Right atrium auricular region (tissue), 2 donors: ENCODE measurements at regions not wholly inside any gene's neighbourhood (a gene's known extent, or its start where the extent isn't known, plus 50 kb on each side); places are given as distances from the start of the nearest gene placed in this dataset.

Experiments
- DNase-seq: peaks from one replicate; pipeline ENCODE4 v3.0.0-alpha.2; 2019; ENCODE audit warnings: low spot score
- H3K27ac ChIP-seq, 2 donors: fragments of 200-600 bp; sonication (generic); 1 replicate in 1 of 2; 2 replicates in 1 of 2; pipeline ENCODE4 v1.5.1; 2016 to 2019
- H3K27me3 ChIP-seq, 2 donors: fragments of 200-600 bp; sonication (generic); one replicate each; pipeline versions ENCODE4 v1.5.1 to v1.6.0; 2017 to 2019
- H3K36me3 ChIP-seq: fragments of 200-600 bp; sonication (generic); one replicate; pipeline ENCODE4 v1.5.1; 2016
- H3K4me1 ChIP-seq, 2 donors: fragments of 200-600 bp; sonication (generic); one replicate each; pipeline versions ENCODE4 v1.5.1 to v1.6.0; 2017 to 2019
- H3K4me3 ChIP-seq, 2 donors: fragments of 200-600 bp; sonication (generic); 1 replicate in 1 of 2; 2 replicates in 1 of 2; pipeline ENCODE4 v1.5.1; 2017 to 2019; ENCODE audit warnings: mild to moderate bottlenecking in 1 of 2, moderate library complexity in 1 of 2
- H3K9me3 ChIP-seq, 2 donors: fragments of 200-600 bp; sonication (generic); one replicate each; pipeline ENCODE4 v1.5.1; 2019
- TF ChIP-seq, protein P1 (sequence below), 2 donors: fragments of 200-600 bp; sonication (generic); IDR thresholded peaks; one replicate each; pipeline ENCODE4 v1.5.1; 2019; ENCODE audit warnings: antibody characterized with exemption in 2 of 2

DNA sequence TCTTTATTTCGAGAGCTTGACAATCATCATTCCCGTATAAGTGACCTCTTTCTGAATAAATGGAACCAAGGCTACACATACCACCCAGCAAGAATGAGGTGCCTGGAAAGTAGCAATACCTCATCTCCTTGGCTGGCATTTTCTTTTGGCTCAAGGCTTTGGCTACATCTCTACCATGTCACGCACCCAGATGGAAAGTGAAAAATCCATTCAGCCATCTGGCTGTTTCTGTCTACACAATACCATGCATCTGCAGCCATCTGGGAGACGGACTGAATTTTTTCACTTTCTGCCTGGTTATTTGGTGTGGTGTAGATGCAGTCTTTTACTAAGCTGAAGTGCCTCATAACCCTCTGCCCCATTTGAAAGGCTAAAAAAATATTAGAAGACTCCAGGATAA, 566.9 kb downstream of the BCL11A start:
- no peaks in the 10 kb centered on the region for H3K9me3 ChIP-seq
- H3K27me3 ChIP-seq: no peaks in the 10 kb centered on the region
- no peaks in the 10 kb centered on the region for H3K36me3 ChIP-seq
- H3K4me1 ChIP-seq: no peaks in the 10 kb centered on the region
- no peak for DNase-seq
- H3K27ac ChIP-seq: no peak overlapping the region
- TF ChIP-seq, protein P1, sequence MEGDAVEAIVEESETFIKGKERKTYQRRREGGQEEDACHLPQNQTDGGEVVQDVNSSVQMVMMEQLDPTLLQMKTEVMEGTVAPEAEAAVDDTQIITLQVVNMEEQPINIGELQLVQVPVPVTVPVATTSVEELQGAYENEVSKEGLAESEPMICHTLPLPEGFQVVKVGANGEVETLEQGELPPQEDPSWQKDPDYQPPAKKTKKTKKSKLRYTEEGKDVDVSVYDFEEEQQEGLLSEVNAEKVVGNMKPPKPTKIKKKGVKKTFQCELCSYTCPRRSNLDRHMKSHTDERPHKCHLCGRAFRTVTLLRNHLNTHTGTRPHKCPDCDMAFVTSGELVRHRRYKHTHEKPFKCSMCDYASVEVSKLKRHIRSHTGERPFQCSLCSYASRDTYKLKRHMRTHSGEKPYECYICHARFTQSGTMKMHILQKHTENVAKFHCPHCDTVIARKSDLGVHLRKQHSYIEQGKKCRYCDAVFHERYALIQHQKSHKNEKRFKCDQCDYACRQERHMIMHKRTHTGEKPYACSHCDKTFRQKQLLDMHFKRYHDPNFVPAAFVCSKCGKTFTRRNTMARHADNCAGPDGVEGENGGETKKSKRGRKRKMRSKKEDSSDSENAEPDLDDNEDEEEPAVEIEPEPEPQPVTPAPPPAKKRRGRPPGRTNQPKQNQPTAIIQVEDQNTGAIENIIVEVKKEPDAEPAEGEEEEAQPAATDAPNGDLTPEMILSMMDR (IDR thresholded peaks at IDR 0.05): no peak
- no peak overlapping the region for H3K4me3 ChIP-seq

DNA sequence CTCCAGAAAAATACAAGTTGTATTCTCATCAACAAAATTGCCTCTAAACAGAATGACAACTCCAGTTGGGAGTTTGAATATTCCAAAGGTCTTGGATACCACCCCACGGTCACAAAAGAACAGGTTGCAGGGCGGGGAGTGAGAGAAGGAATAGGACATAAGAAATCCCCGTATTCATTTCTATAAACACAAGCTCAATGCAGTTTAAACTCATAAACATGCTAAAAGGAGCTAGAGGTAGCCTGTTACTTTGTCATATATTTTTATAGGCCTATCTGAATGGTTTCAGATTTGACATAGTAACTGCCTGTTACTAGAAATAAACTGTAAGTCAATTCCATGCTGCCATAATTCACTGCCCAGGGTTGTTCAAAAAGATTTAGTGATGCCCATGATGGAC, 567.5 kb downstream of the BCL11A start:
- Histone ChIP-seq H3K27ac (no peak overlapping the region), H3K4me3 (no peak overlapping the region), H3K27me3 (no peaks in the 10 kb centered on the region), H3K36me3 (no peaks in the 10 kb centered on the region), H3K9me3 (no peaks in the 10 kb centered on the region), H3K4me1 (no peaks in the 10 kb centered on the region)
- DNase-seq: no peak
- TF ChIP-seq, protein P1 (IDR thresholded peaks at IDR 0.05): no peak

DNA sequence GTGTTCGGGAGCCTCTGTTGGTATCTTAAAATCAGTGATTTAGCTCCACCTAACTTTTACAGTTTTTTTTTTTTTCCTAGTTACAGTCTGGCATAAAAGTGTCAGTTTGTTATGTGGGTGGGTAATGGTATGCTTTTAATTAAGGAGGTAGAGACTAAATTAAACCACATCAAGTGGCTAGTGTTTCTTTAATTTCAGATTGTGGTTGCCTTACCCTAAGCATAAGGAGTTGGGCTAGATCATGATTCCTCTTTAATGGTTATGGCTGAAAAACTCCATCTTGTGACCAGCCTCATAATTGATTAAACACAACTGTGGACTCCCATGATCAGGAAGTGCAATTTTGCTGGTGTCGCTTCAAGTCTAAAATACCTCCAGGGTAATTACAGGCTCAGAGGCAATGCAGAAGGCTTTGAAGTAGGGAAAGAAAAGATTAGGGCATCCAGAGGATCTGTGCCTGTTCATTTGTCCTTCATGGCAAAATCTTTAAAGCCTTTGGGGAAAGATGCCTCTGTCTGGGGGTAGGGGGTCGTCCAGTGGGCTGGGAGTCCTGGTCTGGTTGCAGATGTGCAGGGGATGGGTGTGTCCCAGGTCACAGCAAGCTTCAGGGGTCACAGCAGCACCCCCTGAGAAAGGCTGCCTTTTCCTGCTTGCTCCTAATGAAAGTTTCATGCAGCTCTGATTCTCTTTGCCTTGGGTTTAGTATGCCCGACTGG, 579.2 kb downstream of the BCL11A start:
- no peak overlapping the region for H3K27ac ChIP-seq
- no peaks in the 10 kb centered on the region for H3K36me3 ChIP-seq
- TF ChIP-seq, protein P1 (IDR thresholded peaks at IDR 0.05): no peak
- no peaks in the 10 kb centered on the region for H3K27me3 ChIP-seq
- no peak for DNase-seq
- no peak overlapping the region for H3K4me3 ChIP-seq
- no peaks in the 10 kb centered on the region for H3K9me3 ChIP-seq
- H3K4me1 ChIP-seq: no peaks in the 10 kb centered on the region

DNA sequence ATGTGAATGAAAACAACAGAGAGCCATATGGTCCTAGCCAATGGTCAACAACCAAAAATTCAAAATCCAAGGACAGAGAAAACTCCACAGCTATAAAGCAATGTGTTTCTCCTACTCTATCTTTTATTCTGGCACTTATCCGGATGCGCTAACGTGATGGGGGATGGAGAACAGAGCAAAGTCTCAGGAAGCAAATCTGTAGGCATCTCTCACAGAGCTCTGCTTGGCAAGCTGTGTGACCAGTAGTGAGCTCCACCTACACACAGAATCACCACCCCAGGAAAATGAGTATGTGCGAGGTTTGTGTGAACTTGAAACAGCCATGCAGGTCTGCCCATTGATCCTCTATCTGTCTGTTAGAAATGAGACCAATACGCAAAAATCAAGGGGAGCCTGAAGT, 584.3 kb downstream of the BCL11A start:
- Histone ChIP-seq H3K4me1 (no peaks in the 10 kb centered on the region), H3K36me3 (no peaks in the 10 kb centered on the region), H3K4me3 (no peak overlapping the region), H3K9me3 (no peaks in the 10 kb centered on the region), H3K27ac (no peak overlapping the region), H3K27me3 (no peaks in the 10 kb centered on the region)
- no peak for DNase-seq
- TF ChIP-seq, protein P1 (IDR thresholded peaks at IDR 0.05): no peak

DNA sequence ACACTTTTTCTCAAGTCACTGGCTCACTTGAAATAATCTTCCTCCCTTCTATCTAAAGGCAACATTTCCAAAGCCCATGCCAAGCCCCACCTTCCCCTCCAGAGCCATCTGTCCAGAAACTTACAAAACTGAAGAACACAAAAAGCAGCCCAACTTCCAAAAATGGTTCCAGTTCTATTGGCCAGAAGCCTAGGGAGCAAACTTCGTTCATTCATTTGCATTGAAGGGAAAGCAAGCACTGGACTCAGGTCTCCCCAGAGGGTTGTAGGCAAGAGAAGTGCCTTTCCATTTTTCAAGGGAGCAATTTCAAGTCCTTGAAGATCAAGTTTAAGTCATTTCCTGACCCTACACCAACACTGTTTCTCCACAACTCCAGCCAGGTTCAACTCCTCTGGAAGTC, 585.0 kb downstream of the BCL11A start:
- no peaks in the 10 kb centered on the region for H3K27me3 ChIP-seq
- H3K4me1 ChIP-seq: no peaks in the 10 kb centered on the region
- no peaks in the 10 kb centered on the region for H3K36me3 ChIP-seq
- DNase-seq: no peak
- TF ChIP-seq, protein P1 (IDR thresholded peaks at IDR 0.05): no peak
- H3K27ac ChIP-seq: no peak overlapping the region
- no peaks in the 10 kb centered on the region for H3K9me3 ChIP-seq
- H3K4me3 ChIP-seq: no peak overlapping the region

DNA sequence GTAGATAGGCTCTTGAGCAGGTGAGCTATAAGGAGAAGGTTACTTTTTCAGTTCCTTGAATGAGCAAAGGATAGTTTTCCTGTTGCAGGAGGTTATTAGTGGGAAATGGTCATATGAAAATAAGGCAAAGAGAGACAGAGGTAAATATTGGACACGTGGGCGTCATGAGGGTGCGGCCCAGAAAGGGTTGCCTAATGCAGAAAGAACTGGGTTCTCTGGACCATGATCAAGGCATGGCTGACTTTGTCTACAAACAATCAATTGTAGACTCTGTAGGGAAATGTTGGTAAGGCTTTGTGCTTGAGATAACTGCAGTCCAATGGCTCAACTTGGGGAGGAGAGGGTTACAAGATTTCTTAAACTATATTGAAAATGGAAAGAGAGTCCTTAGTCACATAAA, 585.8 kb downstream of the BCL11A start:
- no peak overlapping the region for H3K4me3 ChIP-seq
- H3K36me3 ChIP-seq: no peaks in the 10 kb centered on the region
- H3K9me3 ChIP-seq: no peaks in the 10 kb centered on the region
- TF ChIP-seq, protein P1 (IDR thresholded peaks at IDR 0.05): no peak
- no peaks in the 10 kb centered on the region for H3K4me1 ChIP-seq
- no peak for DNase-seq
- no peak overlapping the region for H3K27ac ChIP-seq
- H3K27me3 ChIP-seq: no peaks in the 10 kb centered on the region
